Jurkat, Clone E6-1 (cell line): ENCODE measurements at regions not wholly inside any gene's neighbourhood (a gene's known extent, or its start where the extent isn't known, plus 50 kb on each side); places are given as distances from the start of the nearest gene placed in this dataset.

Experiments used
- DNase-seq: peaks from one replicate; pipeline ENCODE4 v3.0.0-alpha.2; 2011; ENCODE audit warnings: low read depth, low spot score
- H3K4me3 ChIP-seq: 2 replicates; pipeline ENCODE4 v1.5.1; 2011; ENCODE audit warnings: mild to moderate bottlenecking, low read length, control low read depth, moderate library complexity

DNA sequence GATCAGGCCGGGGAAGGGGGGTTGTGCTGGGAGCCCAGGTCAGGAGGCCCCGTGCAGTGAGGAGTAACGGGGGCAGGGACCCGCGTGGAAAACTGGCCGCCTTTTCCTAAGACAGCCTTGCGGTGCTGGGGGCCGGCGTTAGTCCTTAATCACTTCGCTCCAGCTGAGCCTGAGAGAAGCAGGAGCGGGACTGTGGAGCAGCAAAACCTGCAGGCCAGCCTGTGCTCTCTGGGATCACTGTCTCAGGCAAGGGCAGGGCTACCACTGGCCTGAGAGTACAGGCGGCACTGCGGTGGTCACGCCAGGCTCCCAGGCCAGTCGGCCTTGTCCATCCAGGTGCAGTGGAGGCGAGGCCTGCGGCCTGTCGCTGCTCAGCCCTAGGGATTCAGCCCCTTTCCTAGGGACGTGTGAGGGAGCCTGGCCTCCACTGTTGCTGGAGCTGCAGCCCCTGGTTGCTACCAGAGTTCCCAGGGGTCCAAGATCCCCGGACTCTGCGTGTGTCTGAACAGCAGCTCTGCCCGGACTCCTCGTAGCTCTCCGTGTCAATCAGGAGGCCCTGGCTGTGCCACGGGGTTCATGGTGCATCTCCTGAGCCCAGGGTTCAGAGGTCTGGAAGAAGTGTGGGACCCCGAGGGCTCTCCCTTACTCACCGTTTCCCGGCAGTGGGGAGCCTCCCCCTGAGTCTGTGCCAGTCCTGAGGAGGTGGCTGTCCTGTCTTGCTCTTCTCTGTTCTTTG, 2141.7 kb upstream of the TENM3 start:
- no peak for DNase-seq
- no peak overlapping the region for H3K4me3 ChIP-seq

- no peak overlapping the region for H3K4me3 ChIP-seq
- DNase-seq = no peak
Observed at GRCh38 chr4:180103794-180104193, 2139.4 kb upstream of the TENM3 start.

DNA sequence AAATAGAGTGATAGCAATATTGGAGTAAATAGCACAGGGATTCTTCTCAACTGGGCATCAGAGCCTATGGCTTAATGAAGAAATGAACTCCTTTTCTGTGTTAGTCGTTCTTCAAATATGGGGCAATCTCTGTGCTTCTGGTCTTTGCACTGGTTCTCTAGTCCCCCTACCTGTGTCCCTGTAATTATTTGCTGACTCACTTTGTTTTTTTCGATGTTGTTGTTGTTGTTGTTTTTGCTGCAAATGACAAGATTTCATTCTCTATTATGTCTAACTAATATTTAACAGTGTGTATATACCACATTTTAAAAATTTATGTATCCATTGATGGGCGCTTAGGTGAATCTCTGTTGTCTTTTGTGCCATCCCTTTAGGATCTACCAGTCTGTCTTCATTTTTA, 2137.8 kb upstream of the TENM3 start:
- DNase-seq = no peak
- H3K4me3 ChIP-seq = no peak overlapping the region

GRCh38 chr4:180106122-180106521, 2137.1 kb upstream of the TENM3 start:
- H3K4me3 ChIP-seq = no peak overlapping the region
- DNase-seq = no peak

DNA sequence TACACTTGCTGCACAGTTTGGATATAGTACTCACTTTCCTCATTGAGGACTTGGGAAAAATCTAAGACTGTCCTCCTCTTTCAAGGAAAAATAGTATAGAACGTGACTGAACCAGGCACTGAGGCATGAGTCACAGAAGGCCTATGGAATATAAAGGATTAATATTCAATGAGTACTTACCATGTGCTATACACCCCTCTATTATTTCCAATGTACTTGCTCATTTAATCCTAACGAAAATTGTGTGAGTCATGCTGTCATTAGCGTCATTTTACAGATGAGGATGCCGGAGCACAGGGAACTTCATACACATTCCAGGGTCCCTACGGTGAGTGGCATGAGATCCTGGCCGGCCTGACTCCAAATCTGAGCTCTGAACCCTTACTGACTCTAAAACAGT, 2136.2 kb upstream of the TENM3 start:
- no peak overlapping the region for H3K4me3 ChIP-seq
- DNase-seq = no peak

DNA sequence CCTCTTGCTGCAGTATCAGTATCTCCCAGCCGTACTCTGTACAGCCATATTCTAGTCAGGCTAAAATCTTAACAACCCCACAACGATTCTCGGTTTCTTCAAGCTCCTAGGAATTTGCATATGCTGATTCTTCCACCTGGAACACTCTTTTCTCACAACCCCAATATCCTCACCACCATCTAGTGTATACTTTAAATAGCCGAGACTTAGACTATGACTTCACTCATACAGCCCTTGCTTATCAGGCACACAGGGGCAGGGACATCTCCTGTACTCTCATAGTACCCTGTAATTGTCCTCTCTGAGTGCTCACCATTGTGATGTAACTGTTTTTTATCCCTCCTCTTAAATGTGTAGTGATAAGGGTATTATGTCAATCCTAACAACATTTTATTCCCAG, 2126.4 kb upstream of the TENM3 start:
- no peak overlapping the region for H3K4me3 ChIP-seq
- DNase-seq = no peak

DNA sequence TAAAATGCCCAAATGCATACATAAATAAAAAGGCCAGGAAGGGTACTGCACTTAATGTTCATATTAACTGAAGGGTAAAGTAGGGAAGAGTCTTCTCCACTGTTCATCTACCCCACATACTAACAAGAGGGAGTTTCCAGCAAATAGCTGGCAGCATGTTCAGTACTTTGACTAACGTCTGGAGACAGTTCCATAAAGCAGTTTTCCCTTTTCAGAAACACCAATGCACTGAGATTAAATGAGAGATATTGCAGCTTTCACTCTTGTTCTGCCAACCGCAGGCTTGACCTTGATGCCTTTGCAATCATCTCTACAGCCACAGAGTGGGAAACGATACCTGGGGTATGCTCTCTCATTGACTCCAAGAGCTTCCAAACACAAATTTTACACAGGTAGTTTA, 2123.1 kb upstream of the TENM3 start:
- H3K4me3 ChIP-seq = no peak overlapping the region
- no peak for DNase-seq

GRCh38 chr4:180134091-180134866, 2108.9 kb upstream of the TENM3 start:
- H3K4me3 ChIP-seq = no peak overlapping the region

GRCh38 chr4:180141734-180142133, 2101.5 kb upstream of the TENM3 start:
- no peak for DNase-seq
- H3K4me3 ChIP-seq = no peak overlapping the region

More at GRCh38 chr4:180134091-180134866, 2108.9 kb upstream of the TENM3 start:
- DNase-seq = no peak

GRCh38 chr4:180148737-180149136, 2094.5 kb upstream of the TENM3 start:
- H3K4me3 ChIP-seq = no peak overlapping the region
- DNase-seq = no peak

DNA sequence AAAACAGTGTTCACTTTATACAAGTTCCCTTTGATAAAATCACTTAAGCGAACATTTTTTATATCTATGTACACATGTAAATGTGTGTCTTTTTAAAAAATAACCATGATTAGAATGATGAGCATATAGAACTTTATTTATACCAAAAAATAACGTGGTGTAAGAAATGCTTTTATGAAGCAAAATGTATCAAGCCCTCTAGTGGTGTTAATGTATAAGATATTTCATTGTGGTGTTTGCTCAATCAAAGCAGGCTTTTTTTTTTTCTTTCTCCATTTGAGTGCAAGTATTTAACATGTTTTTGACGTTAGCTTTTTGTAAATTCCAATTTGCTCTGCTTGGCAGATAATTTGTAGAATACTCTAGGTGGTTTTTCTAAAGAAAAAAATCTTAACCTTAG, 2092.4 kb upstream of the TENM3 start:
- H3K4me3 ChIP-seq = no peak overlapping the region
- DNase-seq = peak; percentile 16

DNA sequence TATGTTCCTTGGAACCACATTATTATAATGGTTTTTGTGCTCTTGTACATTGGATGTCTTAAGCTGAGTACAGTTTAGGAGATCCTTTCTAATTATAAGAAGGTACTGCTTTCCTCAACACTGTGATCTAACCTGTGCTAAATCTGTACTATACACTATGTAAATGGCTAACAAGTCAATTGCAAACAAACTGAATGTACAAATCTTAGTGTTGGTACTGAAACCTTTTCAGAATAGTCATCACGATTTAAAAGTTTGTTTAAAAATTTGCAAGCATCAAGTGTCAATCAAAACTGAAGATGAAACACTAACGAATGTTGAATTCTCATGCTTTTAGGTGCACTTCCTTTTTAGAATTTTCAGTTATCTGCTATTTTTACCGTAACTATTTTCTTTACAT, 2090.4 kb upstream of the TENM3 start:
- DNase-seq = no peak
- H3K4me3 ChIP-seq = no peak overlapping the region

DNA sequence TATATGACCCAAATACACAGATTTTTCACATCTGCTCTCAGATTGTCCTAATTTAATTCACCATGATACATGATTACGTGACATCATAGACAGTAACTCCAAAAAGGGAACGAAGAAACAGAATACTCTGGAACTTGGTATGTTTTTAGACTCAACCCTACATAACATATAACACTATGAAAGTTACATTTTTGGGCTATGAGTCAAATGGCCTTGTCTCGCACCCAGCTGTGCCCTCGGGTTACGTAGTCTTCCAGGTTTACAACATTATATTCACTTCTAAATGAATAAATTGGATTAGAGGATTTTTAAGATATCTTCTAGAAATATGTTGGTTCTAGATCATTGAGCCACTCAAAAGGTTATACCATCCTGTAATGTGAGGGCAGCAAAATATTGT, 2089.6 kb upstream of the TENM3 start:
- DNase-seq = no peak
- no peak overlapping the region for H3K4me3 ChIP-seq

GRCh38 chr4:180156684-180157083, 2086.5 kb upstream of the TENM3 start:
- DNase-seq = no peak
- no peak overlapping the region for H3K4me3 ChIP-seq

DNA sequence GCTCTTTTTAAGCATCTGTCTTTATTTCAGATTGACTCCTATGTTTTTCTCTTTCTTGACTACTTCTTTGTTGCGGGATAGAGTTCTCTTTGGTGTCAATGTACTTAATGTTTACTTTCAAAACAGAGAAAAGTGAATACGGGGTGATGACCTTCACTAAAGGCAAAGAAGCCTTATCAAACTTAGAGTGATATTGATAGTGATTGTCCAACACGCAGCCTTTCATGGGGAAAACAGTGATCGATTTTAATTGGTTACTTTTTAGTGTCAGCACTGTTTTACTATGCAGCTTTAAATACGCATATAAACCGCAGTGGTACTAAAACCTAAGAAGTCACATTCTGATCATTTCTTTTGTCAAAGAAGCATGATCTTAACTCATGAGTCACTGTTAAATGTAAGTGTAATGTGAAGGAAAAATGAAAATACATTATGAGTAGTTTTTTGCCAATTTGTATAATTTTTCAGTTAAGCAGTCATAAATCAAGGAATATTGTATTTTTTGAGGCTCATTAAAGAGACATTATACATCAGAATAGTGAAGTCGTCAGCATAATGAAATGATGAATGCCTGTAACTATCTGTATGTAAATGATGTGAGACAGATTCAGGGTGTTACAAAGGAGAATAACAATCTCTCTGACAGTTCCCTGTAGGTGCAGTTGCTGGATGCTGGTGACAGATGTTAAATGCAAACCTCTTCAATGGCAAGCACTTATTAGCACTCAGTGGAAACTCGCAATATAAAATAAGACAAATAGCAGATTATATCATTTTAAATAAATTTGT, 2082.8 kb upstream of the TENM3 start:
- DNase-seq = no peak
- no peak overlapping the region for H3K4me3 ChIP-seq

GRCh38 chr4:180164799-180165198, 2078.4 kb upstream of the TENM3 start:
- no peak overlapping the region for H3K4me3 ChIP-seq
- no peak for DNase-seq

- H3K4me3 ChIP-seq = no peak overlapping the region
- DNase-seq = no peak
Observed at GRCh38 chr4:180169394-180169793, 2073.8 kb upstream of the TENM3 start.

- no peak for DNase-seq
- H3K4me3 ChIP-seq = no peak overlapping the region
Observed at GRCh38 chr4:180169966-180170365, 2073.2 kb upstream of the TENM3 start.

DNA sequence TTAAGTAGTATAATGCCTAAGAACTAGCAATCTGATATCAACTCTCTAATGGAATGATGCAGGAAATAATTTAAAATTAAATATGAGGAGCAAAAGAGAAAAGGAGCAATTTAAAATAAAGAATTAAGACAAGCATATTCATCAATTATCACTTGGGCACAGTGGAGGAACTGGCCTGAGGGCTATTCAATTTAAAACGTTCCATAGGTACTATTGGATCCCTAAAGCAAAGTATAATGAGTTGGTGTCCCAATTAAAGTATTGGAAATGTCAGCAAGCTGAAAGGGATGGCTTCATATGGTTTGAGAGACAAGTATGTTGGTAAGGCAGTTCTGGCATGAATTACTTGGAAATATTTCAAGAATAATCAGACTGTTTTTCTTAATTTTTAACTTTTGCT, 2064.1 kb upstream of the TENM3 start:
- no peak overlapping the region for H3K4me3 ChIP-seq
- DNase-seq = no peak

DNA sequence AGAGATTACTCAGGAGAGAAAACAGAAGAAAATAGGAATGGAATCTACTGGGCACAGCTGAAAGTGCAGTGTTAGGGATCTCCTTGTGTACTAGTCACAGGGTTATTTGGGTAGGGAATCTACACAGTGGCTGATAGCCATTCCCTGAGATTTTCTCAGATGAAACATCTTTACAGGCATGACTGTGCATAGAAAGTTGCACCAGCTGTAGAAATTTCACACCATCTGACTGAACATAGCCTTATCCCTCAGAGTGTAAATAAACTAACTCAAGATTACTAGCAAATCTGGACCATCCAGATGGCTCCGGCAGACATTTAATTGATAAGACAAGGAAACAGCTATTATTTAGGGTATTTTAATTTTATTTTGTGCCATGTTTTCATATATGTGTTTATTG, 2053.5 kb upstream of the TENM3 start:
- DNase-seq = no peak
- H3K4me3 ChIP-seq = no peak overlapping the region
